ENCODE measurements at regions not wholly inside any gene's neighbourhood (a gene's known extent, or its start where the extent isn't known, plus 50 kb on each side); places are given as distances from the start of the nearest gene placed in this dataset.

- CTCF ChIA-PET = no interaction called here
- no peaks in the 10 kb centered on the region for H3K27me3 Mint-ChIP-seq (ENCODE audit: low read depth)
- no peak for DNase-seq
- no peaks in the 10 kb centered on the region for H3K36me3 Mint-ChIP-seq (ENCODE audit: low read depth)
- intact Hi-C loops (cut with micrococcal nuclease) = no loop called here
- H3K4me3 Mint-ChIP-seq = no peak overlapping the region
- no peaks in the 10 kb centered on the region for H3K4me1 Mint-ChIP-seq (ENCODE audit: low read depth)
- H3K27ac Mint-ChIP-seq = no peak overlapping the region
- no peaks in the 10 kb centered on the region for H3K9me3 Mint-ChIP-seq
Observed at GRCh38 chr2:186919296-186919695, 70.3 kb upstream of the ZSWIM2 start.

- Mint-ChIP-seq H3K36me3 (ENCODE audit: low read depth) (no peaks in the 10 kb centered on the region), H3K4me1 (ENCODE audit: low read depth) (no peaks in the 10 kb centered on the region), H3K27me3 (ENCODE audit: low read depth) (no peaks in the 10 kb centered on the region), H3K9me3 (no peaks in the 10 kb centered on the region), H3K4me3 (no peak overlapping the region), H3K27ac (no peak overlapping the region)
- CTCF ChIA-PET = no interaction called here
- DNase-seq = no peak
- intact Hi-C loops (cut with micrococcal nuclease) = no loop called here
Observed at GRCh38 chr2:186918495-186918894, 69.5 kb upstream of the ZSWIM2 start.

GRCh38 chr2:186917866-186918265 is 68.9 kb upstream of the ZSWIM2 start:
- Mint-ChIP-seq H3K4me3 (no peak overlapping the region), H3K9me3 (no peaks in the 10 kb centered on the region), H3K36me3 (ENCODE audit: low read depth) (no peaks in the 10 kb centered on the region), H3K27ac (no peak overlapping the region), H3K27me3 (ENCODE audit: low read depth) (no peaks in the 10 kb centered on the region), H3K4me1 (ENCODE audit: low read depth) (no peaks in the 10 kb centered on the region)
- intact Hi-C loops (cut with micrococcal nuclease) = no loop called here
- DNase-seq = no peak
- CTCF ChIA-PET = no interaction called here

- no peaks in the 10 kb centered on the region for H3K4me1 Mint-ChIP-seq (ENCODE audit: low read depth)
Observed at GRCh38 chr2:186913870-186914269, 64.9 kb upstream of the ZSWIM2 start.

GRCh38 chr2:186912979-186913378 is 64.0 kb upstream of the ZSWIM2 start:
- CTCF ChIA-PET = no interaction called here
- H3K27ac Mint-ChIP-seq = no peak overlapping the region
- no peaks in the 10 kb centered on the region for H3K9me3 Mint-ChIP-seq
- H3K4me1 Mint-ChIP-seq (ENCODE audit: low read depth) = no peaks in the 10 kb centered on the region
- no peaks in the 10 kb centered on the region for H3K27me3 Mint-ChIP-seq (ENCODE audit: low read depth)
- intact Hi-C loops (cut with micrococcal nuclease) = no loop called here
- DNase-seq = no peak
- no peaks in the 10 kb centered on the region for H3K36me3 Mint-ChIP-seq (ENCODE audit: low read depth)
- no peak overlapping the region for H3K4me3 Mint-ChIP-seq

More at GRCh38 chr2:186913870-186914269, 64.9 kb upstream of the ZSWIM2 start:
- intact Hi-C loops (cut with micrococcal nuclease) = no loop called here
- no peak for DNase-seq
- no peak overlapping the region for H3K4me3 Mint-ChIP-seq
- H3K9me3 Mint-ChIP-seq = no peaks in the 10 kb centered on the region
- no peak overlapping the region for H3K27ac Mint-ChIP-seq
- H3K27me3 Mint-ChIP-seq (ENCODE audit: low read depth) = no peaks in the 10 kb centered on the region
- no peaks in the 10 kb centered on the region for H3K36me3 Mint-ChIP-seq (ENCODE audit: low read depth)
- CTCF ChIA-PET = no interaction called here

GRCh38 chr2:186911551-186912085 is 62.6 kb upstream of the ZSWIM2 start:
- no peaks in the 10 kb centered on the region for H3K4me1 Mint-ChIP-seq (ENCODE audit: low read depth)
- H3K27me3 Mint-ChIP-seq (ENCODE audit: low read depth) = no peaks in the 10 kb centered on the region
- no peaks in the 10 kb centered on the region for H3K9me3 Mint-ChIP-seq
- H3K36me3 Mint-ChIP-seq (ENCODE audit: low read depth) = no peaks in the 10 kb centered on the region
- no peak overlapping the region for H3K27ac Mint-ChIP-seq
- DNase-seq = no peak
- intact Hi-C loops (cut with micrococcal nuclease) = no loop called here
- CTCF ChIA-PET = no interaction called here
- no peak overlapping the region for H3K4me3 Mint-ChIP-seq

GRCh38 chr2:186910996-186911395 is 62.0 kb upstream of the ZSWIM2 start:
- CTCF ChIA-PET = no interaction called here
- no peaks in the 10 kb centered on the region for H3K36me3 Mint-ChIP-seq (ENCODE audit: low read depth)
- DNase-seq = no peak
- no peaks in the 10 kb centered on the region for H3K27me3 Mint-ChIP-seq (ENCODE audit: low read depth)
- no peak overlapping the region for H3K4me3 Mint-ChIP-seq
- intact Hi-C loops (cut with micrococcal nuclease) = no loop called here
- no peak overlapping the region for H3K27ac Mint-ChIP-seq
- no peaks in the 10 kb centered on the region for H3K9me3 Mint-ChIP-seq
- no peaks in the 10 kb centered on the region for H3K4me1 Mint-ChIP-seq (ENCODE audit: low read depth)

- no peaks in the 10 kb centered on the region for H3K27me3 Mint-ChIP-seq (ENCODE audit: low read depth)
- no peak overlapping the region for H3K4me3 Mint-ChIP-seq
- no peaks in the 10 kb centered on the region for H3K9me3 Mint-ChIP-seq
- no peak overlapping the region for H3K27ac Mint-ChIP-seq
- no peak for DNase-seq
- H3K36me3 Mint-ChIP-seq (ENCODE audit: low read depth) = no peaks in the 10 kb centered on the region
- H3K4me1 Mint-ChIP-seq (ENCODE audit: low read depth) = no peaks in the 10 kb centered on the region
- intact Hi-C loops (cut with micrococcal nuclease) = no loop called here
- CTCF ChIA-PET = interaction anchor here (1.1 kb wide), 1 partner anchor 11 kb away, joined by 3 read pairs; no protein-coding TSS in a partner anchor
Observed at GRCh38 chr2:186909095-186909494, 60.1 kb upstream of the ZSWIM2 start.

- Mint-ChIP-seq H3K36me3 (ENCODE audit: low read depth) (no peaks in the 10 kb centered on the region), H3K4me1 (ENCODE audit: low read depth) (no peaks in the 10 kb centered on the region), H3K9me3 (no peaks in the 10 kb centered on the region), H3K27ac (no peak overlapping the region), H3K4me3 (no peak overlapping the region), H3K27me3 (ENCODE audit: low read depth) (no peaks in the 10 kb centered on the region)
- intact Hi-C loops (cut with micrococcal nuclease) = no loop called here
- CTCF ChIA-PET = interaction anchor here (1.1 kb wide), 1 partner anchor 12 kb away, joined by 3 read pairs; no protein-coding TSS in a partner anchor
- no peak for DNase-seq
Observed at GRCh38 chr2:186907897-186908296, 58.9 kb upstream of the ZSWIM2 start.

- H3K4me1 Mint-ChIP-seq (ENCODE audit: low read depth) = no peaks in the 10 kb centered on the region
- no peak overlapping the region for H3K4me3 Mint-ChIP-seq
- peaks cover 2% of the 10 kb centered on the region for H3K9me3 Mint-ChIP-seq
- intact Hi-C loops (cut with micrococcal nuclease) = loop anchor here (1.0 kb wide), 1 partner anchor 550 kb away; no protein-coding TSS in a partner anchor
- no peaks in the 10 kb centered on the region for H3K36me3 Mint-ChIP-seq (ENCODE audit: low read depth)
- peaks cover 4% of the 10 kb centered on the region for H3K27me3 Mint-ChIP-seq (ENCODE audit: low read depth)
- CTCF ChIA-PET = no interaction called here
- H3K27ac Mint-ChIP-seq = no peak overlapping the region
- no peak for DNase-seq
Observed at GRCh38 chr2:186903216-186903615, 54.2 kb upstream of the ZSWIM2 start.

All from activated naive CD4-positive, alpha-beta T cell treated with anti-CD3 and anti-CD28 coated beads for 36 hours (primary cell).